HEK293T (cell line): ENCODE measurements at regions not wholly inside any gene's neighbourhood (a gene's known extent, or its start where the extent isn't known, plus 50 kb on each side); places are given as distances from the start of the nearest gene placed in this dataset.

Experiments
- CTCF ChIA-PET: fragments of 350-600 bp; formaldehyde crosslinking; extraction: SDS; loops from one replicate; lab custom pipeline; 2021; ENCODE audit warnings: antibody characterized with exemption, inconsistent platforms; lab: Yijun Ruan, JAX
- POLR2A ChIA-PET: fragments of 350-600 bp; formaldehyde crosslinking; extraction: SDS; loops from one replicate; lab custom pipeline; 2020; ENCODE audit warnings: antibody characterized with exemption, inconsistent platforms; lab: Yijun Ruan, JAX
- DNase-seq: peaks from one replicate; pipeline ENCODE4 v3.0.0; 2012; ENCODE audit warnings: mixed read lengths; ENCODE audit errors: extremely low spot score
- ARNT ChIP-seq: fragments of 450-650 bp; IDR thresholded peaks from 2 replicates; pipeline ENCODE4 v1.6.1; 2017; ENCODE audit warnings: mild to moderate bottlenecking
- BHLHE40 ChIP-seq: fragments of 450-650 bp; IDR thresholded peaks from 2 replicates; pipeline ENCODE4 v1.6.1; 2016; ENCODE audit warnings: mild to moderate bottlenecking, moderate library complexity, borderline replicate concordance
- CTBP1 ChIP-seq: fragments of 450-650 bp; IDR thresholded peaks from 2 replicates; pipeline ENCODE4 v1.6.1; 2016; ENCODE audit warnings: borderline replicate concordance
- ELF4 ChIP-seq: fragments of 450-650 bp; IDR thresholded peaks from 2 replicates; pipeline ENCODE4 v1.6.1; 2017; ENCODE audit warnings: antibody characterized with exemption
- FOXA1 ChIP-seq: fragments of 450-650 bp; IDR thresholded peaks from 2 replicates; pipeline ENCODE4 v1.6.1; 2016; ENCODE audit warnings: mild to moderate bottlenecking
- FOXK2 ChIP-seq: fragments of 450-650 bp; IDR thresholded peaks from 2 replicates; pipeline ENCODE4 v1.6.1; 2016; ENCODE audit warnings: mild to moderate bottlenecking
- FOXM1 ChIP-seq: fragments of 450-650 bp; IDR thresholded peaks from 2 replicates; pipeline ENCODE4 v1.6.1; 2017; ENCODE audit warnings: mild to moderate bottlenecking, borderline replicate concordance
- HDGF ChIP-seq: fragments of 450-650 bp; IDR thresholded peaks from 2 replicates; pipeline ENCODE4 v1.6.1; 2017; ENCODE audit warnings: antibody characterized with exemption, borderline replicate concordance
- L3MBTL2 ChIP-seq: fragments of 450-650 bp; conservative IDR thresholded peaks from 2 replicates; pipeline ENCODE4 v1.6.1; 2016; ENCODE audit warnings: mild to moderate bottlenecking
- LEF1 ChIP-seq: fragments of 450-650 bp; IDR thresholded peaks from 2 replicates; pipeline ENCODE4 v1.6.1; 2017; ENCODE audit warnings: mild to moderate bottlenecking, borderline replicate concordance
- NFRKB ChIP-seq: fragments of 450-650 bp; IDR thresholded peaks from 2 replicates; pipeline ENCODE4 v1.6.1; 2016; ENCODE audit warnings: mild to moderate bottlenecking, moderate library complexity
- SP1 ChIP-seq: fragments of 450-650 bp; IDR thresholded peaks from 2 replicates; pipeline ENCODE4 v1.6.1; 2017
- SUZ12 ChIP-seq: fragments of 450-650 bp; IDR thresholded peaks from 2 replicates; pipeline ENCODE4 v1.6.1; 2016; ENCODE audit warnings: mild to moderate bottlenecking
- TARDBP ChIP-seq: fragments of 450-650 bp; IDR thresholded peaks from 2 replicates; pipeline ENCODE4 v1.6.1; 2016
- ZNF384 ChIP-seq: fragments of 450-650 bp; IDR thresholded peaks from 2 replicates; pipeline ENCODE4 v1.6.1; 2016
- TF ChIP-seq, protein P1 (sequence below): fragments of 450-650 bp; IDR thresholded peaks from 2 replicates; pipeline ENCODE4 v1.6.1; 2016

DNA sequence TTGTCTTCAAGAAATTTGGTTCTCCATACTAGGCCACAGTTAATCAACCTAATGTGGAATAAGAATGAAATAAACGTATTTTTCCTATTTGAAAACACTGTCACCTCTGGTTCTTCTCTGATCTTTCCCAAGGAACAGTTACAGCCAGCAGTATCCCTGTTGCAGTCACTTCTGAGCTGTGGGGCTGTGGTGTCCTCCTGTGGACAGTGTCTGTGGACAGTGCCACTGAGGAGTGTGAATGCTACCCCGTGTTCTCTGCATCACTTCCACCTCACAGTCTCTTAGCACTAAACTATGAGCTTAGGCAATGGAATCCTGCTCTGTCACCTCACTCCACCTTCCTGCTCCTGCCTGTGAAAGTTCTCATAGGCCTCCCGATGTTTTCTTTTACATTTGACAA lies 817.5 kb downstream of the VGLL3 start:
- ChIA-PET POLR2A (no interaction called here), CTCF (no interaction called here)
- TF ChIP-seq BHLHE40 = no peak
- TF ChIP-seq LEF1 = no peak
- no peak for TF ChIP-seq FOXK2
- TF ChIP-seq ARNT = no peak
- no peak for TF ChIP-seq FOXA1
- no peak for DNase-seq

DNA sequence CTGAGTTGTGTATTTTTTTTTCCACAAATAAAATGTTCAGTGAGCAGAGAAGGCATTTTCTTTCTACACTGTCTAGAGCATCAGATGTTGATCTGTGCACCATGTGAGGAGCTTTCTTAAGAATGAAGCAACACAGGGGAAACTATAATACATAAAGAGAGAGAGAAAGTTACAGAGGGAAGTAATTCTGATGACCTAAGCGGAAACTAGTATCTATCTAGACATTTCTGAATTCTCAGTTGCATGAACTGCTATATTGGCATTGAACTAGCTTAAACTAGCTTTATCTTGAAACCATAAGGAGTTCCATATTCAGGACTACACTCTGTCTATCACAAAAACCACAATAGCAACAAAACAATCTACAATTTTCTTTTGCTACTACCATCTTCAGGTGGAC lies 822.4 kb downstream of the VGLL3 start:
- CTCF ChIA-PET = no interaction called here
- POLR2A ChIA-PET = no interaction called here
- no peak for TF ChIP-seq L3MBTL2
- no peak for TF ChIP-seq FOXM1
- TF ChIP-seq BHLHE40 = no peak
- no peak for TF ChIP-seq ARNT
- no peak for TF ChIP-seq CTBP1
- TF ChIP-seq NFRKB = no peak
- no peak for TF ChIP-seq FOXA1
- no peak for TF ChIP-seq LEF1
- no peak for TF ChIP-seq SUZ12
- no peak for TF ChIP-seq SP1
- TF ChIP-seq TARDBP = no peak
- TF ChIP-seq HDGF = no peak
- TF ChIP-seq, protein P1, sequence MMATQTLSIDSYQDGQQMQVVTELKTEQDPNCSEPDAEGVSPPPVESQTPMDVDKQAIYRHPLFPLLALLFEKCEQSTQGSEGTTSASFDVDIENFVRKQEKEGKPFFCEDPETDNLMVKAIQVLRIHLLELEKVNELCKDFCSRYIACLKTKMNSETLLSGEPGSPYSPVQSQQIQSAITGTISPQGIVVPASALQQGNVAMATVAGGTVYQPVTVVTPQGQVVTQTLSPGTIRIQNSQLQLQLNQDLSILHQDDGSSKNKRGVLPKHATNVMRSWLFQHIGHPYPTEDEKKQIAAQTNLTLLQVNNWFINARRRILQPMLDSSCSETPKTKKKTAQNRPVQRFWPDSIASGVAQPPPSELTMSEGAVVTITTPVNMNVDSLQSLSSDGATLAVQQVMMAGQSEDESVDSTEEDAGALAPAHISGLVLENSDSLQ = no peak
- no peak for TF ChIP-seq ELF4
- TF ChIP-seq ZNF384 = no peak
- TF ChIP-seq FOXK2 = no peak
- no peak for DNase-seq

- TF ChIP-seq SUZ12 (no peak), ELF4 (no peak), BHLHE40 (no peak), FOXK2 (no peak), CTBP1 (no peak), NFRKB (no peak), FOXA1 (no peak), FOXM1 (no peak), LEF1 (no peak), ARNT (no peak), ZNF384 (no peak), SP1 (no peak), L3MBTL2 (no peak), HDGF (no peak), TARDBP (no peak)
- TF ChIP-seq, protein P1 = no peak
- CTCF ChIA-PET = no interaction called here
- DNase-seq = no peak
- POLR2A ChIA-PET = no interaction called here
Observed at GRCh38 chr3:86162521-86162920, 828.4 kb downstream of the VGLL3 start.

- POLR2A ChIA-PET = no interaction called here
- TF ChIP-seq ARNT (no peak), HDGF (no peak), BHLHE40 (no peak), FOXA1 (no peak), LEF1 (no peak), ZNF384 (no peak), FOXM1 (no peak), TARDBP (no peak), NFRKB (no peak), FOXK2 (no peak), ELF4 (no peak), L3MBTL2 (no peak), SUZ12 (no peak), CTBP1 (no peak), SP1 (no peak)
- TF ChIP-seq, protein P1 = no peak
- no peak for DNase-seq
- CTCF ChIA-PET = no interaction called here
Observed at GRCh38 chr3:86161493-86161892, 829.5 kb downstream of the VGLL3 start.

- ChIA-PET POLR2A (no interaction called here), CTCF (no interaction called here)
- no peak for DNase-seq
- TF ChIP-seq BHLHE40 = no peak
- TF ChIP-seq ELF4 = no peak
- TF ChIP-seq LEF1 = no peak
- no peak for TF ChIP-seq FOXA1
- TF ChIP-seq L3MBTL2 = no peak
- TF ChIP-seq FOXK2 = no peak
- no peak for TF ChIP-seq HDGF
- TF ChIP-seq ZNF384 = no peak
- no peak for TF ChIP-seq ARNT
- no peak for TF ChIP-seq FOXM1
- no peak for TF ChIP-seq SP1
- TF ChIP-seq SUZ12 = no peak
- TF ChIP-seq, protein P1 = no peak
- TF ChIP-seq CTBP1 = no peak
- TF ChIP-seq TARDBP = no peak
- no peak for TF ChIP-seq NFRKB
Observed at GRCh38 chr3:86152620-86153019, 838.3 kb downstream of the VGLL3 start.
